CD4-positive, alpha-beta T cell treated with Interleukin-17A for 1 hour (primary cell): ENCODE measurements at regions not wholly inside any gene's neighbourhood (a gene's known extent, or its start where the extent isn't known, plus 50 kb on each side); places are given as distances from the start of the nearest gene placed in this dataset.

Experiments
- DNase-seq: peaks from one replicate; pipeline ENCODE4 v3.0.0-alpha.2; 2020

GRCh38 chr21:35352066-35352770 is 303.1 kb upstream of the RUNX1 start:
- no peak for DNase-seq

- no peak for DNase-seq
Observed at GRCh38 chr21:35351434-35351833, 302.3 kb upstream of the RUNX1 start.

- no peak for DNase-seq
Observed at GRCh38 chr21:35350965-35351364, 301.9 kb upstream of the RUNX1 start.

GRCh38 chr21:35349376-35350080 is 300.4 kb upstream of the RUNX1 start:
- DNase-seq = no peak

- no peak for DNase-seq
Observed at GRCh38 chr21:35348686-35349085, 299.6 kb upstream of the RUNX1 start.

GRCh38 chr21:35346697-35347096 is 297.6 kb upstream of the RUNX1 start:
- DNase-seq = no peak

DNA sequence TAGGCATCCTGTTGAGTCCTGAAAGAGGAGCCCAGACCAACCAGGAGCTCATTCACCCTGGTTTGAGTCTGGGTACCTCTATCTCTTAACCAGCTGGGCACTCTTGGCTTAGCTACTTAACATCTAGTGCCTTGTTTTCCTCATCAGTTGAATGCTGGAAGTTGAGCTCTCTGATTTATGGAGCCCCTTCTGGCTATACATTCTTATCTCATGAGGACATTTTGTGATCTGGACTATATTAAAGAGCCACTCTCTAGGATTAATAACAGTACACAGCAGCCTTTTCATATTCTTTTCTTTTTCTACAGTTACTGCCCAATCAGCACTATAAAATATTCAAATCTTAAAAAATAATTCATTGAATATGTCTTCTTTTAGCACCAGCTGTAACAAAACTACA is 296.9 kb upstream of the RUNX1 start:
- DNase-seq = no peak

DNA sequence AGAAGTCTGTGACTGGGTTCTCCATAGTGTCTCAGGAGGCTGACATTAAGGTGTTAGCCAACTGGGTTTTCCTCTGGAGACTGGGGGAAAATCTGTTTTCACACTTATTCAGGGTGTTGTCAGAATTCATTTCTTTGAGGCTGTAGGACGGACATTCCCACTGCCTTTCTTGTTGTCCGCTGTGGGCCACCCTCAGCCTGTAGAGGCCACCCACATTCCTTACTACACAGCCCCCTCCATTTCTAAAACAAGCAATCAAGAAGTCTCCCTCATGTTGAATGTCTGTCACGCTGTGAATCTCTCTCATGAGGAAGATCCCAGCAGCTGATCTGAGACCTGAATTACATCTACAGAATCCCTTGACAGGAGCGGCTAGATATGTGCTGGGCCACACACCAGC is 295.5 kb upstream of the RUNX1 start:
- DNase-seq = no peak

DNA sequence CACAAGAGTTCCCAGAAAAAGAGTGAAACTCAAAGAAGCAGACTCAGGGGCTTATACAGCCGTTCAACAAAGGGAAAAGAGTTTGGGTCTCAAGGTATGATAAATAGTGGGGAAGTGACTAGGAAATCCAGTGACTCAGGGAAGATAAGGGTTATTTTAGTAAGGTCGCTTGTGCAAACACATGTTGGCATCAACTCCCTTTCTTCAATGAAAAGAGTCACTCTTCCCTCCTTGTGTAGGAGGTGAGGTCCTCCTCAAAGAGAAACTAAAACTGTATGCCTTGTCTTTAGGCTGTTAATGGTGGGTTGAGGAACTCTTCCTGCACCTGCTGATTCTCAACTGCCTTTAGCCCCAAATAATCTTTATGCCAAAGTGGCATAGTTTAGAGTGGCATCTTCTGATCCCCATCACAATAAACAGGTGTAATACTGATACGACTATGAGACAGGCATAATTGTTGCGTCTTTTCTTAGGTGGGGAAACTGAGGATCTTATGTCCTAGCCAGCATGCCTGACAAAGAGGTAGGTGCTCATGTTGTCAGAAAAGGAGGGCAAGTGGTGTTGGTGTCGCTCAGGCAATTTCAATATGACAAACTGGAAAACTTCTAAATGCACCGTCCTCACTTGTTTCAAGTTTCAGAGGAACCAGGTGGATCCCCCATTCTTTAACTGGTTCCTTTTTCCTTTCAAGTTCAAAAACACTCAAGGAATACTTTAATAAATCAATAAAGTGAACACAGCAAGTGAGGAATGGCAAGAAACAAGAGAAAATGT is 294.1 kb upstream of the RUNX1 start:
- no peak for DNase-seq

- no peak for DNase-seq
Observed at GRCh38 chr21:35342440-35342839, 293.3 kb upstream of the RUNX1 start.

DNA sequence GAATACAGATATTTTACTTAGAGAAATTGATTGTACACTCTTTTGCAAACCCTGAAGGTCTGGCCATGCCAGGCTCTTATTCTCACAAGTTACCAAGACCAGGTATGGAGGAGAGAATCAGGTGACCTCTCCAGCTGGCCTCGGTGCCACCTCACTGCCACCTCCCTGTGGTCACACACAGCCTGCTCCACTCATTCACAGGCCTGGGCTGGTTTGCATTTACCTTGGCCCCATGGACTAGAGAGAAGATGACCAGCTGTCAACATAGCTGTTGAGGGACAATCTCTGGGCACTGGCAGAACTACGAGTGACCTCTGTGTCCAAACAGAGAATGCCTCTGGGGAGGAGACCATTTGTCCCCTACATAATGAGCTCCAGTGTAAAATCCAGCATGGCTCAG is 291.2 kb upstream of the RUNX1 start:
- no peak for DNase-seq

DNA sequence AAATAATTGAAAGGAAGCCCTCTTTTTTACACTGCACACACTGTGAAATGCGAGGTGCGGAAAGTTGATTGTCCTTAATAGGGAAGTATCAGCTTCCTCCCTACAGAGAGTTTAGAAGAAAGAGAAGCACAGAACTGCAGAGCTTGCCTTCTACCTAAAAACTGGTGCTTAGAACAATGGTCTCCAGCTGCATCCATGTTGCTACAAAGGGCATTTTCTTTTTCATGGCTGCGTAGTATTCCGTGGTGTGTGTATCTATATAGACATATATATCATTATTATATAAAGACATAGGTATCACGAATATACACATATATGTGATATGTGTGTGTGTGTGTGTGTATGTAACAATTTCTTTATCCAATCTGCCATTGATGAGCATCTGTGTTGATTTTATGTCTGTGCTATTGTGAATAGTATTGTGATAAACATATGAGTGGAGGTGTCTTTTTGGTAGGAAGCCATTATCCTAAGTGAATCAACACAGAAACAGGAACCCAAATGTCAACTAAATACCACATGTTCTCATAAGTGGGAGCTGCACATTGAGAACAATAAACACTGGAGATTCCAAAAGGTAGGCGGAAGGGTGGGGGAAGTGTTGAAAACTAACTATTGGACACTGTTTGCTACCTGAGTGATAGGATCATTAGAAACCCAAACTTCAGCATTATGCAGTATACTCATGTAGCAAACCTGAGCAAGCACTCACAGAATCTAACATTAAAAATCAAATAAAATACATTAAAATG is 290.0 kb upstream of the RUNX1 start:
- DNase-seq = no peak

GRCh38 chr21:35338281-35338680 is 289.2 kb upstream of the RUNX1 start:
- DNase-seq = no peak

- no peak for DNase-seq
Observed at GRCh38 chr21:35337573-35337972, 288.5 kb upstream of the RUNX1 start.

DNA sequence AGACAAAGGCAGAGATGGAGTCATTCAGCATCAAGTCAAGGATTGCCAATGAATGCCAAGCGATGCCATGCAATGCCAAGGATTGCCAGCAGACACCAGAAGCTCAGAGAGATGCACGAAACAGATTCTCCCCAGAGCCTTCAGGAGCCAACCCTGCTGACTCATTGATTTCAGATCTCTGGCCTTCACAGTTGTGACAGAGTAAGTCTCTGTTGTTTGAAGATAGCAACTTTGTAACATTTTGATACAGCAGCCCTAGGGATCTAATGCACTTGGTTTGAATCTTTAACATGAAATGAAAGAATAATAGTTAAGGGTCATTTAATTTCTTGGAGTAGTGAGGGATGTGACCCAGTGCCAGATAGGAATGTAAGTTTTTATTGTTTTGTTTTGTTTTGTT is 287.4 kb upstream of the RUNX1 start:
- DNase-seq = no peak

DNA sequence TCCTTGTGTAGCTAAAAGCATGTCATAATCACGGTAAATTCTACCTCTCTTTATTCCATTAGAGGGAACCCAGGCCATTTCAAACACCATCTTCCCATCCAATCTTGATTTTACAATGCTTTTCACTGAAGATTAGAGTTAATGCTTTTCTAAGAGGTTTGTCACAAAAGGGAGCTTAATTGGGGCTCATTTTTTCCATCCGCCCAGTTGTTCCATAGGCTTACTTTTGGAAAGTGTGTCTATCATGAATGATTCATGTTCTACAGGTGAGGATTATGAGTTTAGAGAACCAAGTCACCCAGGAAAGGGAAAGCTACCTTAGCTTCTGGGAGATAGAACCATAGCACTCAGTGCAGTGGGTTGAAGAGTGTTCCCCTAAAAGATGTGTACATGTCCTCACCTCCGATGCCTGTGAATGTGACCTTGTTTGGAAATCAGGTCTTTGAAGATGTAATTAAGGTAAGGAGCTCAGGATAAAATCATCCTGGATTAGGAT is 286.9 kb upstream of the RUNX1 start:
- no peak for DNase-seq

- no peak for DNase-seq
Observed at GRCh38 chr21:35333831-35334618, 284.9 kb upstream of the RUNX1 start.

DNA sequence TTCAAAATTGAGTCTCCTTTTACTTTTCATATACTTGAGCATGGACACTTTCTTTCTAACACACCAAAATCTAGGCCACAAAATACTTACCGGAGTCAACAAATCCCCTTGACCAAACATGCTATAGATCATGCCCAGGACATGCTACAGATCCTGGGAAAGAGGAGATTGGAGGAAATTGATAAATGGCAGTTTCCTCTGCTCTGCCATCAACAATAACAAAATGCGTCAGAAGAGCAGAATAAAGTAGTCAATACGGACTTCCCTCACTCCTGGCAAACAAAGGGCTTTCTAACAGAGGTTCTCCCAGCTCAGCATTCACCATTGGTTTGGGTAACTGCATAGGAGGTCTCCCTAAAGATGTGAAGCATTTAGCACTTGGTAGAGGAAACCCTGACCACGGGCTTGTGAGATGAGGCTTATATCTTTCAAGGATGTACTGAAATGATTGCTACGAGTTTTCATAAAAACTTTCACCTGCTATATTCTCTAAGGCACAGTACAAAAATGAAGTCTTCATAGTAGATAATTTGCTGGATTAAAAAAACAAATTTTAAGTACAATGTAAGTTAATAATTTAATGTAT is 283.8 kb upstream of the RUNX1 start:
- DNase-seq = no peak

- DNase-seq = no peak
Observed at GRCh38 chr21:35329940-35330660, 281.0 kb upstream of the RUNX1 start.

- DNase-seq = no peak
Observed at GRCh38 chr21:35328856-35329455, 279.9 kb upstream of the RUNX1 start.

- no peak for DNase-seq
Observed at GRCh38 chr21:35326677-35327076, 277.6 kb upstream of the RUNX1 start.
